Adrenal gland (tissue), 9 donors: ENCODE measurements at regions not wholly inside any gene's neighbourhood (a gene's known extent, or its start where the extent isn't known, plus 50 kb on each side); places are given as distances from the start of the nearest gene placed in this dataset.

ENCODE experiments used
- DNase-seq, 7 donors: peaks; one replicate each; pipeline ENCODE4 v3.0.0-alpha.2; 2019 to 2020
- H3K27ac ChIP-seq, 5 donors: fragments of 200-600 bp; sonication (generic) in 4 of 5; 1 replicate in 3 of 5; 2 replicates in 2 of 5; pipeline versions ENCODE4 v1.5.1 to v1.8.0; 2016 to 2020; ENCODE audit warnings: mild to moderate bottlenecking in 1 of 5
- H3K27me3 ChIP-seq: fragments of 200-600 bp; 2 replicates; pipeline ENCODE4 v1.8.0; 2021
- H3K36me3 ChIP-seq, 2 donors: fragments of 200-600 bp; replicated peaks in 1 of 2; 1 replicate in 1 of 2; 2 replicates in 1 of 2; pipeline versions ENCODE4 v1.5.1 to v1.8.0; 2018 to 2022
- H3K4me1 ChIP-seq, 2 donors: fragments of 200-600 bp; replicated peaks in 1 of 2; 1 replicate in 1 of 2; 2 replicates in 1 of 2; pipeline versions ENCODE4 v1.5.1 to v1.8.0; 2018 to 2021
- H3K4me3 ChIP-seq, 4 donors: fragments of 200-600 bp; sonication (generic) in 3 of 4; one replicate each; pipeline ENCODE4 v1.5.1; 2016 to 2018
- H3K9me3 ChIP-seq, 3 donors: fragments of 200-600 bp; sonication (generic) in 1 of 3; replicated peaks in 1 of 3; 1 replicate in 2 of 3; 2 replicates in 1 of 3; pipeline versions ENCODE4 v1.5.1 to v1.8.0; 2016 to 2021
- CTCF ChIP-seq, 6 experiments: fragments of 450-650 bp in 4 of 6; fragments of 200-600 bp in 2 of 6; sonication (generic) in 1 of 6; IDR thresholded peaks; 1 replicate in 5 of 6; 2 replicates in 1 of 6; pipeline versions ENCODE4 v1.5.1 to v1.8.0; 2016 to 2021; ENCODE audit warnings: antibody characterized with exemption in 6 of 6, mild to moderate bottlenecking in 2 of 6, moderate library complexity in 1 of 6
- POLR2A ChIP-seq, 2 donors: fragments of 450-650 bp; IDR thresholded peaks; one replicate each; pipeline ENCODE4 v1.6.1; 2017; ENCODE audit warnings: antibody characterized with exemption in 2 of 2, mild to moderate bottlenecking in 2 of 2, moderate library complexity in 1 of 2
- WGBS, 4 donors: extraction: QIAGEN DNeasy Blood & Tissue Kit in 2 of 4; methylation state at CpG; one replicate each; pipeline versions ENCODE4 v1.1.5 to v1.1.7; 2013 to 2017; 5-methylcytosine and 5-hydroxymethylcytosine counted together
- intact Hi-C, 2 donors: fragments of 100-400 bp; cut with DNase I; formaldehyde crosslinking; loops; one replicate each; pipeline versions ENCODE4 v1.14.1 to v1.15.0; 2022 to 2023
- donor health status: healthy with polysubstance abuse.
- donor health status: Bipolar disorder and iron deficiency.
- donor health status: DM: yes; HTN: yes; CAD: no.
- donor health status: DM: no; HTN: no; CAD: no.
- donor health status: DM: no; HTN: no; CAD: no.

GRCh38 chr1:29633771-29634170, 397.4 kb downstream of the PTPRU start:
- 47 to 59% (median 53%) methylated on average over 4 of the region's 4 CpGs for WGBS, 4 donors
- H3K27ac ChIP-seq = no peak overlapping the region
- no peaks in the 10 kb centered on the region for H3K36me3 ChIP-seq
- H3K4me1 ChIP-seq = no peaks in the 10 kb centered on the region
- peak in 1 of 7 donors; percentile 11 for DNase-seq
- no peak for TF ChIP-seq CTCF (IDR thresholded peaks at IDR 0.05)
- TF ChIP-seq POLR2A (IDR thresholded peaks at IDR 0.05) = no peak
- H3K9me3 ChIP-seq = no peaks in the 10 kb centered on the region
- H3K27me3 ChIP-seq = peaks cover 4% of the 10 kb centered on the region
- intact Hi-C loops = no loop called here
- H3K4me3 ChIP-seq = no peak overlapping the region

- H3K36me3 ChIP-seq = no peaks in the 10 kb centered on the region
- H3K4me3 ChIP-seq = no peak overlapping the region
- H3K27me3 ChIP-seq = peaks cover 4% of the 10 kb centered on the region
- no peaks in the 10 kb centered on the region for H3K4me1 ChIP-seq
- TF ChIP-seq POLR2A (IDR thresholded peaks at IDR 0.05) (no peak), CTCF (IDR thresholded peaks at IDR 0.05) (no peak)
- 65 to 71% (median 67%) methylated on average over 8 to 11 of the region's 11 CpGs for WGBS, 4 donors
- DNase-seq = peak in 1 of 7 donors; percentile 45
- no peak overlapping the region for H3K27ac ChIP-seq
- no peaks in the 10 kb centered on the region for H3K9me3 ChIP-seq
- intact Hi-C loops = no loop called here
These were observed 396.7 kb downstream of the PTPRU start for GRCh38 chr1:29632806-29633615.

- Histone ChIP-seq H3K4me3 (no peak overlapping the region), H3K4me1 (no peaks in the 10 kb centered on the region), H3K36me3 (no peaks in the 10 kb centered on the region), H3K27ac (no peak overlapping the region), H3K27me3 (peaks cover 4% of the 10 kb centered on the region), H3K9me3 (no peaks in the 10 kb centered on the region)
- intact Hi-C loops = no loop called here
- WGBS, 4 donors = 64 to 86% (median 68%) methylated on average over 2 to 9 of the region's 9 CpGs
- TF ChIP-seq POLR2A (IDR thresholded peaks at IDR 0.05) = no peak
- TF ChIP-seq CTCF (IDR thresholded peaks at IDR 0.05) = no peak
- DNase-seq = peak in 1 of 7 donors; percentile 11
These were observed 395.8 kb downstream of the PTPRU start for GRCh38 chr1:29631836-29632805.

- H3K36me3 ChIP-seq = no peaks in the 10 kb centered on the region
- H3K27ac ChIP-seq = no peak overlapping the region
- WGBS, 4 donors = 54 to 67% (median 61%) methylated on average over 5 of the region's 5 CpGs
- no peaks in the 10 kb centered on the region for H3K4me1 ChIP-seq
- no peaks in the 10 kb centered on the region for H3K9me3 ChIP-seq
- DNase-seq = no peak
- intact Hi-C loops = no loop called here
- no peak overlapping the region for H3K4me3 ChIP-seq
- H3K27me3 ChIP-seq = peaks cover 4% of the 10 kb centered on the region
- TF ChIP-seq POLR2A (IDR thresholded peaks at IDR 0.05) (no peak), CTCF (IDR thresholded peaks at IDR 0.05) (no peak)
These were observed 395.0 kb downstream of the PTPRU start for GRCh38 chr1:29631361-29631760.
